Smooth muscle cell (in vitro differentiated cells): ENCODE measurements at regions not wholly inside any gene's neighbourhood (a gene's known extent, or its start where the extent isn't known, plus 50 kb on each side); places are given as distances from the start of the nearest gene placed in this dataset.

Experiments
- DNase-seq: peaks from one replicate; lab custom pipeline; 2025; ENCODE audit not compliant: unreplicated experiment; lab: John Stamatoyannopoulos, UW
- H2AFZ ChIP-seq: fragments of 200-600 bp; sonication (generic); 2 replicates; pipeline ENCODE4 v1.6.0; 2016; ENCODE audit warnings: antibody characterized with exemption, low read depth, mild to moderate bottlenecking
- H3F3A ChIP-seq: fragments of 200-600 bp; sonication (generic); 2 replicates; pipeline ENCODE4 v1.6.0; 2017; ENCODE audit warnings: antibody characterized with exemption, low read depth
- H3K27ac ChIP-seq: fragments of 200-600 bp; sonication (generic); 2 replicates; pipeline ENCODE4 v1.5.1; 2016; ENCODE audit warnings: low read depth, mild to moderate bottlenecking
- H3K27me3 ChIP-seq: fragments of 200-600 bp; sonication (generic); 2 replicates; pipeline ENCODE4 v1.6.1; 2016; ENCODE audit warnings: low read depth, mild to moderate bottlenecking
- H3K36me3 ChIP-seq: fragments of 200-600 bp; sonication (generic); 2 replicates; pipeline ENCODE4 v1.5.1; 2016; ENCODE audit warnings: low read depth
- H3K4me1 ChIP-seq: fragments of 200-600 bp; sonication (generic); 2 replicates; pipeline ENCODE4 v1.5.1; 2016; ENCODE audit warnings: low read depth
- H3K4me2 ChIP-seq: fragments of 200-600 bp; sonication (generic); 2 replicates; pipeline ENCODE4 v1.6.0; 2016; ENCODE audit warnings: mild to moderate bottlenecking
- H3K4me3 ChIP-seq: fragments of 200-600 bp; sonication (generic); 2 replicates; pipeline ENCODE4 v1.5.1; 2016; ENCODE audit warnings: mild to moderate bottlenecking
- H3K79me2 ChIP-seq: fragments of 200-600 bp; sonication (generic); 2 replicates; pipeline ENCODE4 v1.6.0; 2016; ENCODE audit warnings: low read depth, mild to moderate bottlenecking
- H3K9ac ChIP-seq: fragments of 200-600 bp; sonication (generic); 2 replicates; pipeline ENCODE4 v1.6.0; 2016; ENCODE audit warnings: low read depth
- H3K9me3 ChIP-seq: fragments of 200-600 bp; sonication (generic); replicated peaks from 2 replicates; pipeline ENCODE4 v1.5.1; 2016; ENCODE audit warnings: low read depth
- H4K20me1 ChIP-seq: fragments of 200-600 bp; sonication (generic); 2 replicates; pipeline ENCODE4 v1.6.0; 2016; ENCODE audit warnings: low read depth
- CTCF ChIP-seq: fragments of 200-600 bp; sonication (generic); IDR thresholded peaks from 2 replicates; pipeline ENCODE4 v1.5.1; 2017; ENCODE audit warnings: borderline replicate concordance, mild to moderate bottlenecking, antibody characterized with exemption; ENCODE audit not compliant: insufficient read depth, poor library complexity, severe bottlenecking
- WGBS: methylation state at CpG from one replicate; pipeline ENCODE4 v1.1.7; 2016; ENCODE audit warnings: low lambda C conversion rate; 5-methylcytosine and 5-hydroxymethylcytosine counted together

DNA sequence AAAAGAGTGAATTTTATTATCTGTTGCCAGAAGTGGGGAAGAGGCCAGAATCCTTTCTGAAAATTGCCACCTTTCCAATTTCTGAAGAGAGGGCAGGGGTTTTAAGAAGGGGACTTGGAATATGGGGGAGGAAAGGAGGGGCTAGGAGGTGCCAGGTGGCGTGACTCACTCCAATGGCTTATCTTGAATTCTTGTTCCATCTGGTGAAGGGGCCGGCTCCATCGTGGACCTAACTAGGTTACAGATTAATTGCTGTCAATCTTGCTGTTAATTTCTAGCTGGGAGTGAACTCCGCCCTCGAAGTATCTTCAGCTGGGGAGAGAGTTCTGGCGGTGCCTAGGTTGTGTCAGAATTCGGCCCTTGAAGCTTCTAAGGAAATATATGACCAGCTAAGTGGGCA is 138.7 kb downstream of the YTHDC2 start:
- WGBS: 88% methylated on average over 7 of the region's 7 CpGs

GRCh38 chr5:113654828-113655227 is 141.3 kb downstream of the YTHDC2 start:
- H3K27ac ChIP-seq: no peak overlapping the region
- WGBS: 91% methylated on average over 3 of the region's 3 CpGs
- TF ChIP-seq CTCF: no peak
- H3K9me3 ChIP-seq: no peaks in the 10 kb centered on the region
- H3K79me2 ChIP-seq: no peaks in the 10 kb centered on the region
- no peak overlapping the region for H3K9ac ChIP-seq
- H3F3A ChIP-seq: no peaks in the 10 kb centered on the region
- H3K4me3 ChIP-seq: no peak overlapping the region
- no peaks in the 10 kb centered on the region for H3K27me3 ChIP-seq
- DNase-seq: no peak
- no peak overlapping the region for H3K4me2 ChIP-seq
- no peaks in the 10 kb centered on the region for H3K36me3 ChIP-seq
- H4K20me1 ChIP-seq: no peaks in the 10 kb centered on the region
- peaks cover 2% of the 10 kb centered on the region for H3K4me1 ChIP-seq
- no peak overlapping the region for H2AFZ ChIP-seq

More for the DNA sequence above, 138.7 kb downstream of the YTHDC2 start:
- H2AFZ ChIP-seq: no peak overlapping the region
- no peaks in the 10 kb centered on the region for H3K79me2 ChIP-seq
- H3K4me1 ChIP-seq: no peaks in the 10 kb centered on the region
- no peaks in the 10 kb centered on the region for H3K9me3 ChIP-seq
- H3F3A ChIP-seq: no peaks in the 10 kb centered on the region
- H3K4me3 ChIP-seq: no peak overlapping the region
- H4K20me1 ChIP-seq: no peaks in the 10 kb centered on the region
- no peak overlapping the region for H3K27ac ChIP-seq
- no peak overlapping the region for H3K4me2 ChIP-seq
- H3K9ac ChIP-seq: no peak overlapping the region
- no peak for TF ChIP-seq CTCF
- no peaks in the 10 kb centered on the region for H3K27me3 ChIP-seq
- no peaks in the 10 kb centered on the region for H3K36me3 ChIP-seq
- no peak for DNase-seq

- WGBS: 91% methylated on average over 3 of the region's 3 CpGs
- no peak overlapping the region for H3K4me3 ChIP-seq
- H3K9ac ChIP-seq: no peak overlapping the region
- no peaks in the 10 kb centered on the region for H3K36me3 ChIP-seq
- no peak for DNase-seq
- H2AFZ ChIP-seq: no peak overlapping the region
- H3K4me2 ChIP-seq: no peak overlapping the region
- peaks cover 9% of the 10 kb centered on the region for H3K4me1 ChIP-seq
- no peaks in the 10 kb centered on the region for H3K79me2 ChIP-seq
- H3K27ac ChIP-seq: no peak overlapping the region
- no peaks in the 10 kb centered on the region for H4K20me1 ChIP-seq
- no peaks in the 10 kb centered on the region for H3K9me3 ChIP-seq
- no peak for TF ChIP-seq CTCF
- no peaks in the 10 kb centered on the region for H3F3A ChIP-seq
- no peaks in the 10 kb centered on the region for H3K27me3 ChIP-seq
These were observed 146.7 kb downstream of the YTHDC2 start for GRCh38 chr5:113660206-113660605.

GRCh38 chr5:113660706-113661250 is 147.3 kb downstream of the YTHDC2 start:
- Histone ChIP-seq H3K79me2 (no peaks in the 10 kb centered on the region), H3K4me2 (no peak overlapping the region), H3K4me3 (no peak overlapping the region), H3K36me3 (no peaks in the 10 kb centered on the region), H3K9ac (no peak overlapping the region), H3K27ac (no peak overlapping the region), H3K4me1 (peaks cover 9% of the 10 kb centered on the region), H2AFZ (no peak overlapping the region), H3K27me3 (no peaks in the 10 kb centered on the region), H3F3A (no peaks in the 10 kb centered on the region), H4K20me1 (no peaks in the 10 kb centered on the region), H3K9me3 (no peaks in the 10 kb centered on the region)
- no peak for TF ChIP-seq CTCF
- no peak for DNase-seq
- 74% methylated on average over 1 of the region's 1 CpG for WGBS
